HUES48 (cell line): ENCODE measurements at regions not wholly inside any gene's neighbourhood (a gene's known extent, or its start where the extent isn't known, plus 50 kb on each side); places are given as distances from the start of the nearest gene placed in this dataset.

Experiments
- H3K27ac ChIP-seq: one replicate; pipeline ENCODE4 v1.7.0; 2013; ENCODE audit warnings: low read depth, low read length, inconsistent platforms
- H3K27me3 ChIP-seq: 2 replicates; pipeline ENCODE4 v1.6.1; 2013; ENCODE audit warnings: mild to moderate bottlenecking, low read length; ENCODE audit not compliant: control insufficient read depth, insufficient read depth
- H3K36me3 ChIP-seq: 2 replicates; pipeline ENCODE4 v1.6.1; 2013; ENCODE audit warnings: low read length; ENCODE audit not compliant: control insufficient read depth, insufficient read depth
- H3K4me1 ChIP-seq: 2 replicates; pipeline ENCODE4 v1.6.1; 2013; ENCODE audit warnings: mild to moderate bottlenecking, low read length; ENCODE audit not compliant: control insufficient read depth, insufficient read depth
- H3K4me3 ChIP-seq: 2 replicates; pipeline ENCODE4 v1.5.1; 2013; ENCODE audit warnings: mild to moderate bottlenecking, low read depth, low read length
- H3K9ac ChIP-seq: 2 replicates; pipeline ENCODE4 v1.6.1; 2013; ENCODE audit warnings: mild to moderate bottlenecking, low read depth, low read length, moderate library complexity
- H3K9me3 ChIP-seq: 2 replicates; pipeline ENCODE4 v1.6.1; 2013; ENCODE audit warnings: low read length; ENCODE audit not compliant: control insufficient read depth, insufficient read depth

GRCh38 chr3:102237181-102237580 is 197.6 kb upstream of the ZPLD1 start:
- H3K4me1 ChIP-seq, result peaks cover 19% of the 10 kb centered on the region
- no peak overlapping the region for H3K27ac ChIP-seq
- H3K27me3 ChIP-seq, result no peaks in the 10 kb centered on the region
- H3K4me3 ChIP-seq, result no peak overlapping the region
- no peaks in the 10 kb centered on the region for H3K36me3 ChIP-seq
- no peak overlapping the region for H3K9ac ChIP-seq
- no peaks in the 10 kb centered on the region for H3K9me3 ChIP-seq

- peak overlapping the region; percentile 40 for H3K27ac ChIP-seq
- no peak overlapping the region for H3K9ac ChIP-seq
- H3K27me3 ChIP-seq, result no peaks in the 10 kb centered on the region
- no peaks in the 10 kb centered on the region for H3K9me3 ChIP-seq
- H3K4me3 ChIP-seq, result no peak overlapping the region
- H3K36me3 ChIP-seq, result no peaks in the 10 kb centered on the region
- H3K4me1 ChIP-seq, result peaks cover 24% of the 10 kb centered on the region
Observed at GRCh38 chr3:102237838-102238237, 197.0 kb upstream of the ZPLD1 start.

GRCh38 chr3:102238362-102238761 is 196.5 kb upstream of the ZPLD1 start:
- Histone ChIP-seq H3K9ac (no peak overlapping the region), H3K27ac (peak overlapping the region; percentile 40), H3K27me3 (no peaks in the 10 kb centered on the region), H3K36me3 (no peaks in the 10 kb centered on the region), H3K4me1 (peaks cover 26% of the 10 kb centered on the region), H3K4me3 (no peak overlapping the region), H3K9me3 (no peaks in the 10 kb centered on the region)

GRCh38 chr3:102240720-102241119 is 194.1 kb upstream of the ZPLD1 start:
- Histone ChIP-seq H3K36me3 (no peaks in the 10 kb centered on the region), H3K4me3 (no peak overlapping the region), H3K27ac (no peak overlapping the region), H3K9ac (no peak overlapping the region), H3K27me3 (no peaks in the 10 kb centered on the region), H3K9me3 (no peaks in the 10 kb centered on the region), H3K4me1 (peaks cover 28% of the 10 kb centered on the region)

GRCh38 chr3:102248981-102249705 is 185.7 kb upstream of the ZPLD1 start:
- H3K36me3 ChIP-seq, result no peaks in the 10 kb centered on the region
- no peaks in the 10 kb centered on the region for H3K27me3 ChIP-seq
- H3K4me1 ChIP-seq, result peaks cover 3% of the 10 kb centered on the region; the same call in 1 of the 2 replicates
- H3K27ac ChIP-seq, result no peak overlapping the region
- no peak overlapping the region for H3K4me3 ChIP-seq
- no peak overlapping the region for H3K9ac ChIP-seq
- no peaks in the 10 kb centered on the region for H3K9me3 ChIP-seq

GRCh38 chr3:102255736-102256135 is 179.1 kb upstream of the ZPLD1 start:
- Histone ChIP-seq H3K27ac (no peak overlapping the region), H3K27me3 (no peaks in the 10 kb centered on the region)

GRCh38 chr3:102258666-102259227 is 176.1 kb upstream of the ZPLD1 start:
- H3K27ac ChIP-seq, result no peak overlapping the region
- H3K36me3 ChIP-seq, result no peaks in the 10 kb centered on the region
- H3K9me3 ChIP-seq, result no peaks in the 10 kb centered on the region
- peaks cover 3% of the 10 kb centered on the region; the same call in 1 of the 2 replicates for H3K4me1 ChIP-seq
- no peaks in the 10 kb centered on the region for H3K27me3 ChIP-seq
- H3K4me3 ChIP-seq, result no peak overlapping the region
- no peak overlapping the region for H3K9ac ChIP-seq

More at GRCh38 chr3:102255736-102256135, 179.1 kb upstream of the ZPLD1 start:
- Histone ChIP-seq H3K9me3 (no peaks in the 10 kb centered on the region), H3K4me3 (no peak overlapping the region), H3K9ac (no peak overlapping the region), H3K36me3 (no peaks in the 10 kb centered on the region), H3K4me1 (peaks cover 3% of the 10 kb centered on the region; the same call in 1 of the 2 replicates)

- no peak overlapping the region for H3K27ac ChIP-seq
- H3K36me3 ChIP-seq, result no peaks in the 10 kb centered on the region
- H3K9ac ChIP-seq, result no peak overlapping the region
- no peak overlapping the region for H3K4me3 ChIP-seq
- no peaks in the 10 kb centered on the region for H3K9me3 ChIP-seq
- H3K4me1 ChIP-seq, result peaks cover 3% of the 10 kb centered on the region; the same call in 1 of the 2 replicates
- H3K27me3 ChIP-seq, result no peaks in the 10 kb centered on the region
Observed at GRCh38 chr3:102259663-102260062, 175.2 kb upstream of the ZPLD1 start.

GRCh38 chr3:102265720-102266119 is 169.1 kb upstream of the ZPLD1 start:
- Histone ChIP-seq H3K27ac (no peak overlapping the region), H3K9me3 (no peaks in the 10 kb centered on the region), H3K9ac (no peak overlapping the region), H3K4me1 (no peaks in the 10 kb centered on the region), H3K4me3 (no peak overlapping the region), H3K27me3 (no peaks in the 10 kb centered on the region), H3K36me3 (no peaks in the 10 kb centered on the region)

GRCh38 chr3:102269406-102269805 is 165.4 kb upstream of the ZPLD1 start:
- Histone ChIP-seq H3K36me3 (no peaks in the 10 kb centered on the region), H3K4me3 (no peak overlapping the region), H3K4me1 (no peaks in the 10 kb centered on the region), H3K27ac (no peak overlapping the region), H3K9me3 (no peaks in the 10 kb centered on the region), H3K27me3 (no peaks in the 10 kb centered on the region), H3K9ac (no peak overlapping the region)

- no peak overlapping the region for H3K27ac ChIP-seq
- H3K4me3 ChIP-seq, result no peak overlapping the region
- no peaks in the 10 kb centered on the region for H3K36me3 ChIP-seq
- H3K4me1 ChIP-seq, result 0 out of 2 replicates have a peak, but pooled peaks cover 5% of the 10 kb centered on the region
- H3K9ac ChIP-seq, result no peak overlapping the region
- H3K9me3 ChIP-seq, result peaks cover 3% of the 10 kb centered on the region
- no peaks in the 10 kb centered on the region for H3K27me3 ChIP-seq
Observed at GRCh38 chr3:102290241-102290640, 144.6 kb upstream of the ZPLD1 start.
